Thyroid gland (tissue), 4 donors: ENCODE measurements at regions not wholly inside any gene's neighbourhood (a gene's known extent, or its start where the extent isn't known, plus 50 kb on each side); places are given as distances from the start of the nearest gene placed in this dataset.

Experiments
- CTCF ChIP-seq, 6 experiments: fragments of 200-600 bp in 3 of 6; fragments of 450-650 bp in 3 of 6; sonication (generic) in 3 of 6; IDR thresholded peaks; one replicate each; pipeline ENCODE4 v1.5.1; 2016 to 2019; ENCODE audit warnings: antibody characterized with exemption in 6 of 6, mild to moderate bottlenecking in 2 of 6, inconsistent platforms in 1 of 6, moderate library complexity in 1 of 6
- POLR2A ChIP-seq, 2 donors: fragments of 450-650 bp; IDR thresholded peaks; one replicate each; pipeline ENCODE4 v1.6.1; 2017; ENCODE audit warnings: antibody characterized with exemption in 2 of 2, mild to moderate bottlenecking in 2 of 2, moderate library complexity in 1 of 2

GRCh38 chr17:73723317-73723716 is 79.1 kb upstream of the SDK2 start:
- TF ChIP-seq CTCF (IDR thresholded peaks at IDR 0.05) (no peak), POLR2A (IDR thresholded peaks at IDR 0.05) (no peak)
